Loucy (cell line): ENCODE measurements at regions not wholly inside any gene's neighbourhood (a gene's known extent, or its start where the extent isn't known, plus 50 kb on each side); places are given as distances from the start of the nearest gene placed in this dataset.

ENCODE experiments used
- EZH2phosphoT487 ChIP-seq: fragments of 200-600 bp; IDR thresholded peaks from 2 replicates; pipeline ENCODE4 v1.6.1; 2018; ENCODE audit warnings: antibody characterized with exemption, mild to moderate bottlenecking, moderate library complexity, borderline replicate concordance
- TF ChIP-seq, protein P1 (sequence below): fragments of 200-600 bp; sonication (generic); conservative IDR thresholded peaks from 2 replicates; pipeline ENCODE4 v1.5.1; 2014; ENCODE audit warnings: mild to moderate bottlenecking, antibody characterized with exemption, low read length

DNA sequence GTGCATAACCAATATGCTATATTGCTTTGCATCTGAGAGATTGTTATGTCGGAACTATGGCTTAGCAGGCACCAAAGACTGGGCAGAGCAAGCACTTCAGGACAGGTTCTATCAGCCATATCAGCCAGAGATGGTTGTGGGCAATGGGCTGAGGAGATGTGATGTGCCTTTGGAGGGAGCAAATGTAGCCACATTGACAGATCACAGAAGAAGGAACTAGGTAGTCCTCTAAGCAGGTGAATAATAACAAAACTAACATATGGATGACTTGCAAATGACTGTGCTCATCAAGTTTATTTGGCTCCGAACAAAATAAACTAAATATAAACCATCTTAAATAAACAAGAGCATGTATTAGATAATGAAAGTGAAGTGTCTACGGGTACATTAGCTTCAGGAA lies 291.7 kb downstream of the RMST start:
- TF ChIP-seq, protein P1, sequence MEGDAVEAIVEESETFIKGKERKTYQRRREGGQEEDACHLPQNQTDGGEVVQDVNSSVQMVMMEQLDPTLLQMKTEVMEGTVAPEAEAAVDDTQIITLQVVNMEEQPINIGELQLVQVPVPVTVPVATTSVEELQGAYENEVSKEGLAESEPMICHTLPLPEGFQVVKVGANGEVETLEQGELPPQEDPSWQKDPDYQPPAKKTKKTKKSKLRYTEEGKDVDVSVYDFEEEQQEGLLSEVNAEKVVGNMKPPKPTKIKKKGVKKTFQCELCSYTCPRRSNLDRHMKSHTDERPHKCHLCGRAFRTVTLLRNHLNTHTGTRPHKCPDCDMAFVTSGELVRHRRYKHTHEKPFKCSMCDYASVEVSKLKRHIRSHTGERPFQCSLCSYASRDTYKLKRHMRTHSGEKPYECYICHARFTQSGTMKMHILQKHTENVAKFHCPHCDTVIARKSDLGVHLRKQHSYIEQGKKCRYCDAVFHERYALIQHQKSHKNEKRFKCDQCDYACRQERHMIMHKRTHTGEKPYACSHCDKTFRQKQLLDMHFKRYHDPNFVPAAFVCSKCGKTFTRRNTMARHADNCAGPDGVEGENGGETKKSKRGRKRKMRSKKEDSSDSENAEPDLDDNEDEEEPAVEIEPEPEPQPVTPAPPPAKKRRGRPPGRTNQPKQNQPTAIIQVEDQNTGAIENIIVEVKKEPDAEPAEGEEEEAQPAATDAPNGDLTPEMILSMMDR, result no peak
- no peak for TF ChIP-seq EZH2phosphoT487
